ENCODE measurements at regions not wholly inside any gene's neighbourhood (a gene's known extent, or its start where the extent isn't known, plus 50 kb on each side); places are given as distances from the start of the nearest gene placed in this dataset.

DNA sequence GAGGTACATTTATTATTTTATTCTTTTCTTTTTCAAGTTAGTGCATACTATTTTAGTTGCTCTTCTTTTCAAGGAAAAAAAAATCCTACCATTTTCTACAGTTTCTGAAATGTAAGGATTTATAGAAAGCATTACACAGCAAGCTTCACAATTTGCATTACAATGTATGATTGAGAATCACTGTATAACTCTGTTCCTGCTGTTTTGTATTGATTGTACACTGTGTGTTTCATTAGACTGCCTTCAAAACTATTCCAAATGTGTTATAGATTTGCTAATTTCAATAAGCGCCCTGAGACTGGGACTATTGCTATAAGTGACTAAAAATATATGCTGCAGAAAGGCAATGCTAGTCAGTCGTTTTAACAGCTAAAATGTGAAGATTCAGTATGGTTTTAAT lies 479.7 kb upstream of the EYS start:
- no peak for FAIRE-seq

More for the DNA sequence above, 479.7 kb upstream of the EYS start:
- no peaks in the 10 kb centered on the region for H3K4me1 ChIP-seq (ENCODE audit: control insufficient read depth, extremely low read depth, insufficient read depth, low read length)
- DNase-seq (ENCODE audit: low read depth, low spot score) = no peak
- peaks cover 2% of the 10 kb centered on the region for H3K9me3 ChIP-seq (replicated peaks; ENCODE audit: control insufficient read depth, insufficient read depth, low read length)
- H4K20me1 ChIP-seq (replicated peaks; ENCODE audit: control insufficient read depth, extremely low read depth, insufficient read depth, low read length) = no peaks in the 10 kb centered on the region
- H2AFZ ChIP-seq (ENCODE audit: low read depth, low read length) = no peak overlapping the region
- H3K27ac ChIP-seq (ENCODE audit: insufficient read depth, low read depth, low read length) = no peak overlapping the region
- H3K4me2 ChIP-seq (ENCODE audit: insufficient read depth, low read length) = no peak overlapping the region
- H3K4me3 ChIP-seq (replicated peaks in 1 of 3; ENCODE audit: insufficient read depth in 1 of 3, low read depth in 1 of 3, low read length in 3 of 3) = no peak overlapping the region
- TF ChIP-seq FOS (IDR thresholded peaks at IDR 0.05; ENCODE audit: borderline replicate concordance, insufficient read depth, low read length) (no peak), JUN (IDR thresholded peaks at IDR 0.05; ENCODE audit: borderline replicate concordance, insufficient read depth, insufficient read length, low read depth) (no peak), CTCF (IDR thresholded peaks at IDR 0.05; ENCODE audit: extremely low read depth in 1 of 2, insufficient read depth in 1 of 2, low read depth in 1 of 2, low read length in 2 of 2) (no peak), POLR2A (IDR thresholded peaks at IDR 0.05; ENCODE audit: low read depth, low read length) (no peak), EZH2 (IDR thresholded peaks at IDR 0.05; ENCODE audit: borderline replicate concordance, low read depth, low read length, severe bottlenecking) (no peak), POLR2AphosphoS5 (IDR thresholded peaks at IDR 0.05; ENCODE audit: insufficient read depth, low read depth, low read length) (no peak), GATA2 (IDR thresholded peaks at IDR 0.05; ENCODE audit: insufficient read depth, insufficient read length, low read depth, low read length) (no peak), MYC (IDR thresholded peaks at IDR 0.05; ENCODE audit: low read depth, low read length) (no peak), MAX (IDR thresholded peaks at IDR 0.05; ENCODE audit: insufficient read depth, insufficient read length) (no peak)
- H3K9ac ChIP-seq (replicated peaks; ENCODE audit: extremely low read depth, insufficient read depth, low read length) = no peak overlapping the region
- H3K9me1 ChIP-seq (replicated peaks; ENCODE audit: control insufficient read depth, extremely low read depth, insufficient read depth, low read length) = no peaks in the 10 kb centered on the region
- BruUV-seq (replicated peaks) = no TSS peak
- H3K27me3 ChIP-seq (ENCODE audit: control insufficient read depth in 2 of 2, insufficient read depth in 2 of 2, low read length in 2 of 2) = no peaks in the 10 kb centered on the region
- dilution Hi-C loops (cut with MboI; ENCODE audit: extremely low pct_ligation_motif_present, low sequenced_read_pairs) = no loop called here
- H3K36me3 ChIP-seq (ENCODE audit: control insufficient read depth in 2 of 2, extremely low read depth in 1 of 2, insufficient read depth in 2 of 2, low read length in 2 of 2) = no peaks in the 10 kb centered on the region
- H3K79me2 ChIP-seq (ENCODE audit: control insufficient read depth, insufficient read depth, low read length) = no peaks in the 10 kb centered on the region
- CTCF ChIA-PET = no interaction called here
- POLR2A ChIA-PET = no interaction called here
- intact Hi-C loops (cut with micrococcal nuclease) = no loop called here

Data from endothelial cell of umbilical vein (primary cell).